ENCODE measurements at regions not wholly inside any gene's neighbourhood (a gene's known extent, or its start where the extent isn't known, plus 50 kb on each side); places are given as distances from the start of the nearest gene placed in this dataset.

GRCh38 chr9:105065098-105066088 lies 137.4 kb upstream of the ABCA1 start:
- DNase-seq = no peak

GRCh38 chr9:105066275-105066865 lies 138.4 kb upstream of the ABCA1 start:
- DNase-seq = no peak

- DNase-seq = no peak
These were observed 140.1 kb upstream of the ABCA1 start for GRCh38 chr9:105067895-105068580.

GRCh38 chr9:105069285-105069684 lies 141.3 kb upstream of the ABCA1 start:
- DNase-seq = no peak

GRCh38 chr9:105069696-105070095 lies 141.7 kb upstream of the ABCA1 start:
- no peak for DNase-seq

GRCh38 chr9:105070176-105070575 lies 142.2 kb upstream of the ABCA1 start:
- no peak for DNase-seq

- DNase-seq = no peak
These were observed 144.5 kb upstream of the ABCA1 start for GRCh38 chr9:105072476-105072875.

- no peak for DNase-seq
These were observed 145.2 kb upstream of the ABCA1 start for GRCh38 chr9:105073147-105073546.

GRCh38 chr9:105074491-105074890 lies 146.5 kb upstream of the ABCA1 start:
- no peak for DNase-seq

GRCh38 chr9:105076729-105077128 lies 148.8 kb upstream of the ABCA1 start:
- DNase-seq = no peak

- no peak for DNase-seq
These were observed 151.5 kb upstream of the ABCA1 start for GRCh38 chr9:105079457-105079856.

- no peak for DNase-seq
These were observed 154.9 kb upstream of the ABCA1 start for GRCh38 chr9:105082843-105083242.

- no peak for DNase-seq
These were observed 155.3 kb upstream of the ABCA1 start for GRCh38 chr9:105083256-105083655.

GRCh38 chr9:105087910-105088898 lies 156.2 kb upstream of the SLC44A1 start:
- no peak for DNase-seq

GRCh38 chr9:105089874-105090273 lies 154.6 kb upstream of the SLC44A1 start:
- no peak for DNase-seq

GRCh38 chr9:105091004-105091640 lies 153.3 kb upstream of the SLC44A1 start:
- DNase-seq = no peak

- peak in 1 of 2 experiments; percentile 21 for DNase-seq
These were observed 150.8 kb upstream of the SLC44A1 start for GRCh38 chr9:105093685-105094084.

GRCh38 chr9:105098370-105098769 lies 146.1 kb upstream of the SLC44A1 start:
- no peak for DNase-seq

- no peak for DNase-seq
These were observed 140.7 kb upstream of the SLC44A1 start for GRCh38 chr9:105103776-105104175.

GRCh38 chr9:105114318-105114717 lies 130.1 kb upstream of the SLC44A1 start:
- no peak for DNase-seq

- DNase-seq = peak; percentile 57 to 88
These were observed 129.3 kb upstream of the SLC44A1 start for GRCh38 chr9:105114964-105115728.

Measured in NCI-H524 (cell line).